H1 (cell line): ENCODE measurements at regions not wholly inside any gene's neighbourhood (a gene's known extent, or its start where the extent isn't known, plus 50 kb on each side); places are given as distances from the start of the nearest gene placed in this dataset.

ENCODE experiments used
- NANOG ChIP-seq: IDR thresholded peaks from 2 replicates; pipeline ENCODE4 v1.6.1; 2011; ENCODE audit warnings: low read length, low read depth, mild to moderate bottlenecking, inconsistent platforms; ENCODE audit not compliant: insufficient read depth, poor library complexity, severe bottlenecking
- RBBP5 ChIP-seq: IDR thresholded peaks from 2 replicates; pipeline ENCODE4 v1.7.1; 2012; ENCODE audit warnings: low read depth, mild to moderate bottlenecking, inconsistent platforms, low read length, moderate library complexity, borderline replicate concordance
- RNF2 ChIP-seq: fragments of 200-900, 300-1000 bp; sonication (generic); IDR thresholded peaks from 2 replicates; pipeline ENCODE4 v1.7.1; 2016; ENCODE audit warnings: borderline replicate concordance, low read depth, mild to moderate bottlenecking, antibody characterized with exemption, low read length; ENCODE audit not compliant: poor library complexity, severe bottlenecking; ENCODE audit errors: missing control alignments
- SIN3A ChIP-seq, 2 experiments: IDR thresholded peaks in 1 of 2; conservative IDR thresholded peaks in 1 of 2; 2 replicates each; pipeline ENCODE4 v1.6.1; 2011 to 2012; ENCODE audit warnings: low read length in 2 of 2, improper control_type of control experiment in 1 of 2, low read depth in 1 of 2, mild to moderate bottlenecking in 1 of 2

DNA sequence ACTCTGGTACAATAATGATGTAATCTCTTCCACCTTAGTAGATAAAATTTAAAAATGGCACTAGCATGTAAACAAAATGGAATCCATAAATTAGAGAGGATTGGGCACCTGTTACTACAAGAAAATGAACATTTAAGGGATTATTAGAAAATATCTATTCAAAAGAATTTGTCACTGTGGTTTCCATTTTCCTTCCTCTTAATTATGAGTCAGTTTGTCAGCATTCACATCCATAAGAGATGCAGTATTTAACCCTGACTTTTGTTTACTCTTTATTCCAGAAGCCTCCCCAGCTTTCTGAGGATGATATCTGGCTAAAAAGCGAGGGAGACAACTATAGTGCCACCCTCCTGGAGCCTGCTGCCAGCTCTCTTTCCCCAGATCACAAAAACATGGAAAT, 72.1 kb downstream of the C9orf152 start (continued):
- TF ChIP-seq RNF2 (no peak), NANOG (no peak), RBBP5 (no peak), SIN3A (conservative IDR thresholded peaks at IDR 0.05 in 1 of 2, IDR thresholded peaks at IDR 0.05 in 1 of 2; ENCODE audit: low read depth in 1 of 2, low read length in 2 of 2) (no peak)
